ENCODE measurements at regions not wholly inside any gene's neighbourhood (a gene's known extent, or its start where the extent isn't known, plus 50 kb on each side); places are given as distances from the start of the nearest gene placed in this dataset.
"Not testable (repeated sequence)": the region's sequence is repeated elsewhere in the genome, so short reads cannot be mapped to it uniquely, and the experiment has no call there.

- Mint-ChIP-seq H3K4me1 (ENCODE audit: low read depth) (no peaks in the 10 kb centered on the region), H3K36me3 (ENCODE audit: insufficient read depth) (no peaks in the 10 kb centered on the region), H3K9me3 (no peaks in the 10 kb centered on the region), H3K4me3 (no peak overlapping the region), H3K27me3 (ENCODE audit: low read depth) (peaks cover 7% of the 10 kb centered on the region)
- DNase-seq (no peak), ATAC-seq (no peak)
Measured at GRCh38 chr7:152594801-152595200, 81.1 kb downstream of the XRCC2 start.

DNA sequence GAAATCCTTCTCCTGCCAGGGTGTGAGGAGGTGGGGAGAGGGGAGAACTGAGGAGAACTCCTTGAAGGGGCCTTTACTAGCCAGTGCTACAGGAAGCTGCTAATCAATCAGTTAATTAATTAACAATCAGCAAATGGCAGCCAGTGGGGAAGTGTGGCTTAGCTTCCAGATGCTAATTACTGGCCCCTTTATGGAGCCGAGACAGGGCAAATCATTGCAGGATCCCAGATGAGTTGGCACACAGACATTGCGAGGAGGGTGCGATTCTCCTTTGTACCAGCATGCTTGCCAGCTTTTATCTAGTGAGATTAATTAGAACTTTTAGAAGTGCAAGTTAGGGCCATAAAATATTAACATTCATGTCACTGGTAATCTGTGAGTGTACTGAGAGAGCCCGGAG lies 84.0 kb downstream of the XRCC2 start:
- Mint-ChIP-seq H3K9me3 (no peaks in the 10 kb centered on the region), H3K36me3 (ENCODE audit: insufficient read depth) (no peaks in the 10 kb centered on the region), H3K4me3 (no peak overlapping the region), H3K27me3 (ENCODE audit: low read depth) (no peaks in the 10 kb centered on the region), H3K4me1 (ENCODE audit: low read depth) (no peaks in the 10 kb centered on the region)
- no peak for DNase-seq
- ATAC-seq: no peak

GRCh38 chr7:152590481-152590880 lies 85.5 kb downstream of the XRCC2 start:
- no peaks in the 10 kb centered on the region for H3K36me3 Mint-ChIP-seq (ENCODE audit: insufficient read depth)
- DNase-seq (no peak), ATAC-seq (no peak)
- H3K9me3 Mint-ChIP-seq: no peaks in the 10 kb centered on the region
- H3K4me1 Mint-ChIP-seq (ENCODE audit: low read depth): no peaks in the 10 kb centered on the region
- no peaks in the 10 kb centered on the region for H3K27me3 Mint-ChIP-seq (ENCODE audit: low read depth)
- no peak overlapping the region for H3K4me3 Mint-ChIP-seq

DNA sequence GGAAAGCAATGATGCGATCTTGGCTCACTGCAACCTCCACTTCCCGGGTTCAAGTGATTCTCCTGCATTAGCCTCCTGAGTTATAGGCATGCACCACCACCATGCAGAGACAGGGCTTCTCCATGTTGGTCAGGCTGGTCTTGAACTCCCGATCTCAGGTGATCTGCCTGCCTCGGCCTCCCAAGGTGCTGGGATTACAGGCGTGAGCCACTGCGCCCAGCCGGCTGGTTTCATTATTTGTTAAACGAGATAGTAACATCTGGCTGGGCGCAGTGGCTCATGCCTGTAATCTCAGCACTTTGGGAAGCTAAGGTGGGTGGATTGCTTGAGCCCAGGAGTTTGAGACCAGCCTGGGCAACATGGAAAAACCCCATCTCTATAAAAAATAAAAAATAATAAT lies 86.1 kb downstream of the XRCC2 start:
- not testable (repeated sequence) for H3K4me1 Mint-ChIP-seq (ENCODE audit: low read depth); ATAC-seq; H3K36me3 Mint-ChIP-seq (ENCODE audit: insufficient read depth); H3K9me3 Mint-ChIP-seq; H3K4me3 Mint-ChIP-seq; DNase-seq; H3K27me3 Mint-ChIP-seq (ENCODE audit: low read depth)

- no peaks in the 10 kb centered on the region for H3K36me3 Mint-ChIP-seq (ENCODE audit: insufficient read depth)
- ATAC-seq (no peak), DNase-seq (no peak)
- no peaks in the 10 kb centered on the region for H3K27me3 Mint-ChIP-seq (ENCODE audit: low read depth)
- no peaks in the 10 kb centered on the region for H3K4me1 Mint-ChIP-seq (ENCODE audit: low read depth)
- H3K4me3 Mint-ChIP-seq: no peak overlapping the region
- H3K9me3 Mint-ChIP-seq: no peaks in the 10 kb centered on the region
Measured at GRCh38 chr7:152588350-152588749, 87.6 kb downstream of the XRCC2 start.

DNA sequence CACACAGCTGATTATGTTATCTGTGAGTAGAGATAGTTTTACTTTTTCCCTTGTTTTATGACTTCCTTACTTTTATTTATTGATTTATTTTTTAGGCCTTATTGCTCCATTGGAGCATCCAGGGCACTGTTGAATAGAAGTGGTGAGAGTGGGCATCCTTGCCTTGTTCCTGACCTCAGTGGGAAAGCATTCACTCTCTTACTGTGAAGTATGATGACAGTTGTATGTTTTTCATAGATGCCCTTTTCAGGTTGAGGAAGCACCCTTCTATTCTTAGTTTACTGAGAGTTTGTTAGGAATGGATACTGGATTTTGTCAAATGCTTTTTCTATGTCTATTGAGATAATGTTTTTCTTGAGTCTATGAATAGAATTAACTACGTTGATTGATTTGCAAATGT lies 88.6 kb downstream of the XRCC2 start:
- H3K4me3 Mint-ChIP-seq: no peak overlapping the region
- ATAC-seq (no peak), DNase-seq (no peak)
- no peaks in the 10 kb centered on the region for H3K36me3 Mint-ChIP-seq (ENCODE audit: insufficient read depth)
- no peaks in the 10 kb centered on the region for H3K27me3 Mint-ChIP-seq (ENCODE audit: low read depth)
- H3K9me3 Mint-ChIP-seq: no peaks in the 10 kb centered on the region
- no peaks in the 10 kb centered on the region for H3K4me1 Mint-ChIP-seq (ENCODE audit: low read depth)

DNA sequence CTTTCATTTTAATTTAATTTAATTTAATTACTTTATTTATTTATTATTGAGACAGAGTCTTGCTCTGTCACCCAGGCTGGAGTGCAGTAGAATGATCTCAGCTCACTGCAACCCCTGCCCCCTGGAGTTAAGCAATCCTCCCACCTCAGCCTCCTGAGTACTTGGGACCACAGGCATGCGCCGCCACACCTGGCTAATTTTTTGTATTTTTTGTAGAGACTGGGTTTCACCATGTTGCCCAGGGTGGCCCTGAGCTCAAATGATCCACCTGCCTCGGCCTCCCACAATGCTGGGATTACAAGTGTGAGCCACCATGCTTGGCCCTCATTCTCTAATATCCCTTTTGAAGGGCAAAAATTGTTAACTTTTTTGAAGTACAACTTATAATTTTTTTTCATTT lies 92.9 kb downstream of the XRCC2 start:
- H3K9me3 Mint-ChIP-seq: no peaks in the 10 kb centered on the region
- no peaks in the 10 kb centered on the region for H3K36me3 Mint-ChIP-seq (ENCODE audit: insufficient read depth)
- DNase-seq: no peak
- no peak overlapping the region for H3K4me3 Mint-ChIP-seq
- no peaks in the 10 kb centered on the region for H3K27me3 Mint-ChIP-seq (ENCODE audit: low read depth)
- no peaks in the 10 kb centered on the region for H3K4me1 Mint-ChIP-seq (ENCODE audit: low read depth)
- no peak for ATAC-seq

DNA sequence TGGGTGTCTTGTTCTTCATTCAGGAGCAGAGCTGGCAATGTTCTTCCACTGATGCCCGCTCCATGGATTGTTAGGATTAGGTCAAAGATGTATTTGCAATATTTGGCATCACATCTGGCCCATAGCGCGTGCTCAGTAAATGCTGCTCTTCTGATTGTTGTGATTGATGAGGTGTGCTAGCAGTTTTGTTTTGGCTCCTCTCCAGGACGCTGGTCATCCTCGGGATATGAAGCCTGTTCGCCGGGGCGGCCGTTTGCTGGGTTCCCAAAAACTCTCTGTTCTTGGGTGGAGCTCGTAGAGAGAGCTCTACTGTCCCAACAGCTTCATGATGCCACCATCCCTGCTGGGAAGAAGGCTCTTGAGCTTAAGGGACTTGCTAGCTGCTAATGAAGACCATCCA lies 96.9 kb downstream of the XRCC2 start:
- H3K4me3 Mint-ChIP-seq: no peak overlapping the region
- no peaks in the 10 kb centered on the region for H3K27me3 Mint-ChIP-seq (ENCODE audit: low read depth)
- no peak for DNase-seq
- H3K36me3 Mint-ChIP-seq (ENCODE audit: insufficient read depth): no peaks in the 10 kb centered on the region
- H3K4me1 Mint-ChIP-seq (ENCODE audit: low read depth): no peaks in the 10 kb centered on the region
- H3K9me3 Mint-ChIP-seq: no peaks in the 10 kb centered on the region
- no peak for ATAC-seq

DNA sequence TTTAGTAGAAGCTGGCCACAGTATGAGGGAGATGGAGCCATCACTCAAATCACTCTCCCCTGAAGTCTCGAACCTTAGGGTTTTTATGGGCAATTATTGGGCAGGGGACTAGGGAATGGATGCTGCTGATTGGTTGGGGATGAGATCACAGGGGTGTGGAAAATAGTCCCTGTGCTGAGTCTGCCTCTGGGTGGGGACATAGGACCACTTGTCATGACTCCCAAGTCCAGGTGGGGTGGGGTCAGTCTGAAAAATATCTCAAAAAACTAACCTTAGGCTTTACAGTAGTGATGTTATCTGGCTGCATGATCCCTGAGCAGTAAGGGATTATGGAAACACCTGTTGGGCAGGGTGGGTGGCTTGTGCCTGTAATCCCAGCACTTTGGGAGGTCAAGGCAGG lies 98.6 kb downstream of the XRCC2 start:
- no peak for DNase-seq
- ATAC-seq: no peak
- no peak overlapping the region for H3K4me3 Mint-ChIP-seq
- no peaks in the 10 kb centered on the region for H3K27me3 Mint-ChIP-seq (ENCODE audit: low read depth)
- no peaks in the 10 kb centered on the region for H3K4me1 Mint-ChIP-seq (ENCODE audit: low read depth)
- H3K36me3 Mint-ChIP-seq (ENCODE audit: insufficient read depth): no peaks in the 10 kb centered on the region
- no peaks in the 10 kb centered on the region for H3K9me3 Mint-ChIP-seq

DNA sequence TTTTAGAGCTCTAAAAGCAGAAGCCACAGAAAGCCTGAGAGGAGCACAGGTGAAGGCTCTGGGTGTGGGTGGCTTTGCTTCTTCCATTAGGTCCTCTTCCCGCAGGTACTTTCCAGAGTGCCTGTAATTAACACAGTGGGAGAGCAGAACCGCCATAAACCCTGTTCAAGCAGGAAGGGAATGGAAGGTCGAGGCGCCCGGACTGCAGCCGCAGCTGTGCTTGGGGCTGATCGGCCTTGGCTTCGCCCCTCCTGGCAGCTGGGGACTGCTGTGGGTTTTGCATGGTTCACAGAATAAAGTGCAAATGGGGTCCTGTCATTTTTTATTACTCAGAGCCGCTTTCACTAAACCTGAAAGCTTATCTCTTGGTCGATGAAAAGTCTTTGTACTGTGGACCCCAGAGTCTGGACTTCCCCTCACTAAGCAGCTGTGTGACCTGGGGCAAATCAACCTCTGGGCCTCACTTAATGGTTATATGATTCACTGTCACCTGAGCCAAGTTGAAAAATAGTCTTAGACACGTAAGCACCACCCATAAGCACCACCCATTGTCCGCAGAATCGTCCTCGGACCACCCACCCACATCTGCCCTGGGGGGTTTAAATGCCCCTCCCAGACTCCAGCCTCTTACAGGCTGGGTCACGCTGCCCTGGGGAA lies 100.9 kb downstream of the XRCC2 start:
- no peaks in the 10 kb centered on the region for H3K9me3 Mint-ChIP-seq
- no peak overlapping the region for H3K4me3 Mint-ChIP-seq
- H3K27me3 Mint-ChIP-seq (ENCODE audit: low read depth): no peaks in the 10 kb centered on the region
- H3K36me3 Mint-ChIP-seq (ENCODE audit: insufficient read depth): no peaks in the 10 kb centered on the region
- no peak for DNase-seq
- no peak for ATAC-seq
- H3K4me1 Mint-ChIP-seq (ENCODE audit: low read depth): no peaks in the 10 kb centered on the region

- not testable (repeated sequence) for ATAC-seq; H3K36me3 Mint-ChIP-seq (ENCODE audit: insufficient read depth); H3K27me3 Mint-ChIP-seq (ENCODE audit: low read depth); H3K4me3 Mint-ChIP-seq; DNase-seq; H3K4me1 Mint-ChIP-seq (ENCODE audit: low read depth); H3K9me3 Mint-ChIP-seq
Measured at GRCh38 chr7:152573186-152573585, 102.8 kb downstream of the XRCC2 start.

- Mint-ChIP-seq H3K4me3 (no peak overlapping the region), H3K4me1 (ENCODE audit: low read depth) (no peaks in the 10 kb centered on the region), H3K27me3 (ENCODE audit: low read depth) (no peaks in the 10 kb centered on the region), H3K36me3 (ENCODE audit: insufficient read depth) (no peaks in the 10 kb centered on the region), H3K9me3 (no peaks in the 10 kb centered on the region)
- DNase-seq (no peak), ATAC-seq (no peak)
Measured at GRCh38 chr7:152572101-152572500, 103.8 kb downstream of the XRCC2 start.

- ATAC-seq: no peak
- Mint-ChIP-seq H3K36me3 (ENCODE audit: insufficient read depth) (no peaks in the 10 kb centered on the region), H3K4me3 (no peak overlapping the region), H3K4me1 (ENCODE audit: low read depth) (no peaks in the 10 kb centered on the region), H3K27me3 (ENCODE audit: low read depth) (peaks cover 3% of the 10 kb centered on the region), H3K9me3 (no peaks in the 10 kb centered on the region)
- no peak for DNase-seq
Measured at GRCh38 chr7:152571068-152571467, 104.9 kb downstream of the XRCC2 start.

DNA sequence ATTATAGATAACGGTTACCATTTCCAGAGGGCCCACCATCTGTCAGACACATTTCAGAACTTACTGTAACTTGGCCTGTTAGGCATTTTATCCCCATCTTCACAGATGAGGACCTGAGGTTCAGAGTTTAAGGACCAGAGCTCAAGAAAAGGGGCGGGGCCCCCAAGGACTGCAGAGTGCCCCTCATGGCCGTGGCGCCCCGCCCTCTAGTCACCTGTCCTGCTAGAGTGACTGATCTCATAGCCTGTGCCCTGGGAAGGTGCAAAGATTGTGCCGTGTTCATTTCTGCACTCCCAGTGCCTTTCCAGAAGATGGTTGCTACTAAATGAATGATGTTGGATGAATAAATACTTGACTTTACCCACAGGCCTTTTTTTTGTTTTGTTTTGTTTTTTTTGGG lies 107.0 kb downstream of the XRCC2 start:
- DNase-seq (no peak), ATAC-seq (no peak)
- Mint-ChIP-seq H3K27me3 (ENCODE audit: low read depth) (peaks cover 13% of the 10 kb centered on the region), H3K4me1 (ENCODE audit: low read depth) (peaks cover 11% of the 10 kb centered on the region), H3K4me3 (no peak overlapping the region), H3K36me3 (ENCODE audit: insufficient read depth) (no peaks in the 10 kb centered on the region), H3K9me3 (no peaks in the 10 kb centered on the region)

- no peaks in the 10 kb centered on the region for H3K36me3 Mint-ChIP-seq (ENCODE audit: insufficient read depth)
- peaks cover 13% of the 10 kb centered on the region for H3K27me3 Mint-ChIP-seq (ENCODE audit: low read depth)
- H3K4me3 Mint-ChIP-seq: no peak overlapping the region
- peaks cover 11% of the 10 kb centered on the region for H3K4me1 Mint-ChIP-seq (ENCODE audit: low read depth)
- no peak for ATAC-seq
- DNase-seq: no peak
- no peaks in the 10 kb centered on the region for H3K9me3 Mint-ChIP-seq
Measured at GRCh38 chr7:152565731-152566130, 110.2 kb downstream of the XRCC2 start.
